Body of pancreas (tissue), 4 donors: ENCODE measurements at regions not wholly inside any gene's neighbourhood (a gene's known extent, or its start where the extent isn't known, plus 50 kb on each side); places are given as distances from the start of the nearest gene placed in this dataset.

ENCODE experiments used
- CTCF ChIP-seq, 7 experiments: fragments of 450-650 bp in 4 of 7; fragments of 200-600 bp in 3 of 7; sonication (generic) in 3 of 7; IDR thresholded peaks; one replicate each; pipeline ENCODE4 v1.5.1; 2016 to 2019; ENCODE audit warnings: antibody characterized with exemption in 7 of 7
- POLR2A ChIP-seq, 3 donors: fragments of 450-650 bp; IDR thresholded peaks; one replicate each; pipeline ENCODE4 v1.6.1; 2016; ENCODE audit warnings: antibody characterized with exemption in 3 of 3, mild to moderate bottlenecking in 2 of 3

GRCh38 chr1:209176866-209177430 lies 406.6 kb upstream of the CAMK1G start:
- TF ChIP-seq CTCF (IDR thresholded peaks at IDR 0.05) (no peak), POLR2A (IDR thresholded peaks at IDR 0.05) (no peak)
